H9 (cell line): ENCODE measurements at regions not wholly inside any gene's neighbourhood (a gene's known extent, or its start where the extent isn't known, plus 50 kb on each side); places are given as distances from the start of the nearest gene placed in this dataset.

Experiments used
- DNase-seq: peaks from one replicate; pipeline ENCODE4 v3.0.0-alpha.2; 2017
- H2AFZ ChIP-seq: one replicate; pipeline ENCODE4 v1.6.1; 2013; ENCODE audit warnings: mild to moderate bottlenecking, low read length, control low read depth, moderate library complexity
- H2AK5ac ChIP-seq: 2 replicates; pipeline ENCODE4 v1.6.1; 2013; ENCODE audit warnings: low read length, control low read depth, mixed read lengths; ENCODE audit not compliant: insufficient read length
- H2BK120ac ChIP-seq: one replicate; pipeline ENCODE4 v1.6.1; 2013; ENCODE audit warnings: low read depth, mild to moderate bottlenecking, low read length, control low read depth, inconsistent platforms; ENCODE audit not compliant: poor library complexity, severe bottlenecking
- H2BK12ac ChIP-seq: 2 replicates; pipeline ENCODE4 v1.6.1; 2013; ENCODE audit warnings: low read length, control low read depth, mixed read lengths, low read depth; ENCODE audit not compliant: insufficient read length
- H2BK15ac ChIP-seq: 2 replicates; pipeline ENCODE4 v1.6.1; 2013; ENCODE audit warnings: low read depth, low read length, control low read depth
- H2BK20ac ChIP-seq: one replicate; pipeline ENCODE4 v1.6.1; 2013; ENCODE audit warnings: low read depth, mild to moderate bottlenecking, low read length, control low read depth, inconsistent platforms; ENCODE audit not compliant: poor library complexity, severe bottlenecking
- H2BK5ac ChIP-seq: 2 replicates; pipeline ENCODE4 v1.6.1; 2013; ENCODE audit warnings: low read length, control low read depth, mixed read lengths; ENCODE audit not compliant: insufficient read length
- H3K14ac ChIP-seq: 2 replicates; pipeline ENCODE4 v1.6.1; 2013; ENCODE audit warnings: low read length, control low read depth; ENCODE audit not compliant: insufficient read depth
- H3K18ac ChIP-seq: 2 replicates; pipeline ENCODE4 v1.6.1; 2013; ENCODE audit warnings: low read depth, mild to moderate bottlenecking, mixed read lengths, low read length, control low read depth; ENCODE audit not compliant: insufficient read length
- H3K23ac ChIP-seq: 2 replicates; pipeline ENCODE4 v1.6.1; 2013; ENCODE audit warnings: low read length, control low read depth, mixed read lengths, low read depth; ENCODE audit not compliant: insufficient read length
- H3K23me2 ChIP-seq: 2 replicates; pipeline ENCODE4 v1.6.1; 2013; ENCODE audit warnings: low read depth, mild to moderate bottlenecking, mixed read lengths, low read length, control low read depth; ENCODE audit not compliant: insufficient read length, poor library complexity, severe bottlenecking
- H3K27ac ChIP-seq: 2 replicates; pipeline ENCODE4 v1.5.1; 2013; ENCODE audit warnings: low read length, control low read depth, mixed read lengths, low read depth; ENCODE audit not compliant: insufficient read length
- H3K27me3 ChIP-seq: 2 replicates; pipeline ENCODE4 v1.6.1; 2013; ENCODE audit warnings: low read length, control low read depth, inconsistent platforms; ENCODE audit not compliant: insufficient read depth
- H3K4ac ChIP-seq: 2 replicates; pipeline ENCODE4 v1.6.1; 2013; ENCODE audit warnings: low read depth, mild to moderate bottlenecking, control low read depth, inconsistent platforms, low read length, moderate library complexity
- H3K4me1 ChIP-seq: 2 replicates; pipeline ENCODE4 v1.6.1; 2013; ENCODE audit warnings: low read length, control low read depth, inconsistent platforms; ENCODE audit not compliant: insufficient read depth
- H3K4me2 ChIP-seq: 2 replicates; pipeline ENCODE4 v1.6.1; 2013; ENCODE audit warnings: low read length, control low read depth, mixed read lengths; ENCODE audit not compliant: insufficient read length, insufficient read depth
- H3K56ac ChIP-seq: 2 replicates; pipeline ENCODE4 v1.6.1; 2013; ENCODE audit warnings: low read depth, mild to moderate bottlenecking, mixed read lengths, low read length, control low read depth; ENCODE audit not compliant: insufficient read length
- H3K79me1 ChIP-seq: 2 replicates; pipeline ENCODE4 v1.6.1; 2013; ENCODE audit warnings: low read depth, mild to moderate bottlenecking, moderate library complexity, low read length, control low read depth, inconsistent platforms; ENCODE audit not compliant: insufficient read depth, poor library complexity, severe bottlenecking
- H3K79me2 ChIP-seq: 2 replicates; pipeline ENCODE4 v1.6.1; 2013; ENCODE audit warnings: low read length, control low read depth, inconsistent platforms; ENCODE audit not compliant: insufficient read depth
- H3K9ac ChIP-seq: 2 replicates; pipeline ENCODE4 v1.6.1; 2013; ENCODE audit warnings: low read length, control low read depth, mixed read lengths; ENCODE audit not compliant: insufficient read length; ENCODE audit errors: extremely low read depth
- H3K9me3 ChIP-seq: one replicate; pipeline ENCODE4 v1.6.1; 2013; ENCODE audit warnings: low read depth, low read length, inconsistent platforms; ENCODE audit not compliant: control insufficient read depth
- H3T11ph ChIP-seq: one replicate; pipeline ENCODE4 v1.6.1; 2013; ENCODE audit warnings: mild to moderate bottlenecking, low read length, control low read depth, inconsistent platforms
- H4K20me1 ChIP-seq: one replicate; pipeline ENCODE4 v1.6.1; 2013; ENCODE audit not compliant: control insufficient read depth, insufficient read length, insufficient read depth
- H4K5ac ChIP-seq: 2 replicates; pipeline ENCODE4 v1.6.1; 2013; ENCODE audit warnings: low read depth, mild to moderate bottlenecking, mixed read lengths, low read length, control low read depth; ENCODE audit not compliant: insufficient read length
- H4K8ac ChIP-seq: replicated peaks from 2 replicates; pipeline ENCODE4 v1.6.1; 2013; ENCODE audit warnings: low read length, control low read depth, mixed read lengths, low read depth; ENCODE audit not compliant: insufficient read length
- H4K91ac ChIP-seq: 2 replicates; pipeline ENCODE4 v1.6.1; 2013; ENCODE audit warnings: low read depth, mild to moderate bottlenecking, moderate library complexity, mixed read lengths, low read length, control low read depth; ENCODE audit not compliant: insufficient read length
- H3K27ac Mint-ChIP-seq, 3 experiments: 2 replicates in 2 of 3; 3 replicates in 1 of 3; pipeline ENCODE4 v1.8.0; 2020 to 2021; ENCODE audit warnings: mixed read lengths in 3 of 3, mild to moderate bottlenecking in 1 of 3, moderate library complexity in 1 of 3
- H3K27me3 Mint-ChIP-seq: 2 replicates; pipeline ENCODE4 v1.8.0; 2021; ENCODE audit warnings: low read depth, mild to moderate bottlenecking, moderate library complexity, mixed read lengths
- H3K36me3 Mint-ChIP-seq, 3 experiments: 2 replicates in 2 of 3; 3 replicates in 1 of 3; pipeline ENCODE4 v1.8.0; 2020 to 2021; ENCODE audit warnings: low read depth in 3 of 3, mixed read lengths in 3 of 3; ENCODE audit not compliant: insufficient read depth in 1 of 3
- H3K4me1 Mint-ChIP-seq, 2 experiments: 2 replicates each; pipeline ENCODE4 v1.8.0; 2020; ENCODE audit warnings: mixed read lengths in 2 of 2
- H3K4me3 Mint-ChIP-seq, 2 experiments: 2 replicates in 1 of 2; 3 replicates in 1 of 2; pipeline ENCODE4 v1.8.0; 2020 to 2021; ENCODE audit warnings: mild to moderate bottlenecking in 2 of 2, mixed read lengths in 2 of 2, moderate library complexity in 1 of 2
- H3K9me3 Mint-ChIP-seq, 2 experiments: 2 replicates in 1 of 2; 3 replicates in 1 of 2; pipeline ENCODE4 v1.8.0; 2020; ENCODE audit warnings: mild to moderate bottlenecking in 2 of 2, mixed read lengths in 2 of 2, moderate library complexity in 1 of 2
- CTCF ChIP-seq: fragments of 200-600 bp; sonication (generic); conservative IDR thresholded peaks from 3 replicates; pipeline ENCODE4 v1.8.0; 2021; ENCODE audit warnings: antibody characterized with exemption, mild to moderate bottlenecking
- WGBS: extraction: QIAGEN DNeasy Blood & Tissue Kit; methylation state at CpG from one replicate; pipeline ENCODE4 v1.1.7; 2013; ENCODE audit warnings: missing lambda C conversion rate, low lambda C conversion rate, mixed read lengths; ENCODE audit not compliant: insufficient read length; ENCODE audit errors: extremely low coverage; 5-methylcytosine and 5-hydroxymethylcytosine counted together

- Histone ChIP-seq H3K9ac (no peak overlapping the region), H3K4ac (no peak overlapping the region), H2BK120ac (no peak overlapping the region), H2AK5ac (no peak overlapping the region), H2BK20ac (no peak overlapping the region), H4K8ac (no peak overlapping the region), H3K56ac (no peak overlapping the region), H2BK15ac (no peak overlapping the region), H4K5ac (no peak overlapping the region), H2AFZ (no peak overlapping the region), H2BK12ac (no peak overlapping the region), H3K23me2 (no peaks in the 10 kb centered on the region), H2BK5ac (no peak overlapping the region), H3K9me3 (no peaks in the 10 kb centered on the region), H3K4me1 (peaks cover 3% of the 10 kb centered on the region; the same call in 1 of the 2 replicates), H4K91ac (no peak overlapping the region), H3K79me2 (no peaks in the 10 kb centered on the region), H3T11ph (no peak overlapping the region), H3K18ac (no peak overlapping the region), H3K14ac (no peak overlapping the region), H3K4me2 (no peak overlapping the region), H4K20me1 (no peaks in the 10 kb centered on the region), H3K27me3 (no peaks in the 10 kb centered on the region), H3K27ac (no peak overlapping the region), H3K23ac (no peak overlapping the region), H3K79me1 (no peaks in the 10 kb centered on the region)
- Mint-ChIP-seq H3K27ac (no peak overlapping the region), H3K36me3 (no peaks in the 10 kb centered on the region), H3K4me3 (no peak overlapping the region), H3K27me3 (no peaks in the 10 kb centered on the region), H3K9me3 (no peaks in the 10 kb centered on the region), H3K4me1 (peaks cover 13% of the 10 kb centered on the region in 2 experiments)
- no CpG with 5 or more reads among the region's 2 CpGs for WGBS
- DNase-seq = no peak
- TF ChIP-seq CTCF = no peak
Observed at GRCh38 chr1:98066911-98067310, 146.1 kb upstream of the DPYD start.
